SU-DHL-6 (cell line): ENCODE measurements at regions not wholly inside any gene's neighbourhood (a gene's known extent, or its start where the extent isn't known, plus 50 kb on each side); places are given as distances from the start of the nearest gene placed in this dataset.

Experiments used
- H2AFZ ChIP-seq: fragments of 200-600 bp; sonication (generic); 2 replicates; pipeline ENCODE4 v1.6.1; 2014; ENCODE audit warnings: low read depth, mild to moderate bottlenecking, moderate library complexity, mixed read lengths, antibody characterized with exemption, low read length; ENCODE audit not compliant: severe bottlenecking
- H3F3A ChIP-seq: fragments of 200-600 bp; shearing (Covaris generic); 2 replicates; pipeline ENCODE4 v1.6.0; 2016; ENCODE audit warnings: antibody characterized with exemption, mild to moderate bottlenecking; ENCODE audit not compliant: insufficient read depth
- H3K27ac ChIP-seq: fragments of 200-600 bp; sonication (generic); 2 replicates; pipeline ENCODE4 v1.5.1; 2016; ENCODE audit warnings: low read depth, mild to moderate bottlenecking, low read length, moderate library complexity, mixed read lengths
- H3K27me3 ChIP-seq: fragments of 200-600 bp; sonication (generic), shearing (Covaris generic); 2 replicates; pipeline ENCODE4 v1.6.0; 2014; ENCODE audit warnings: mild to moderate bottlenecking, low read length
- H3K36me3 ChIP-seq: fragments of 200-600 bp; sonication (generic); 2 replicates; pipeline ENCODE4 v1.6.1; 2014; ENCODE audit warnings: mild to moderate bottlenecking, low read length, mixed read lengths
- H3K4me2 ChIP-seq: fragments of 300-600, 200-600 bp; shearing (Covaris generic), sonication (generic); 2 replicates; pipeline ENCODE4 v1.6.0; 2014; ENCODE audit warnings: low read length, low read depth, mild to moderate bottlenecking; ENCODE audit not compliant: poor library complexity, severe bottlenecking
- H3K4me3 ChIP-seq: fragments of 200-600 bp; sonication (generic); 2 replicates; pipeline ENCODE4 v1.5.1; 2014; ENCODE audit warnings: antibody characterized with exemption, low read length, mild to moderate bottlenecking, mixed read lengths; ENCODE audit not compliant: insufficient read depth, poor library complexity, severe bottlenecking
- H3K79me2 ChIP-seq: fragments of 200-600 bp; sonication (generic); 2 replicates; pipeline ENCODE4 v1.6.1; 2014; ENCODE audit warnings: mild to moderate bottlenecking, low read length, moderate library complexity; ENCODE audit not compliant: insufficient read depth
- H3K9ac ChIP-seq: fragments of 200-600 bp; sonication (generic); 2 replicates; pipeline ENCODE4 v1.7.0; 2014; ENCODE audit warnings: mild to moderate bottlenecking, low read length
- H3K9me2 ChIP-seq: fragments of 200-600 bp; sonication (generic); replicated peaks from 2 replicates; pipeline ENCODE4 v1.6.1; 2014; ENCODE audit warnings: low read length; ENCODE audit not compliant: insufficient read depth
- H3K9me3 ChIP-seq: fragments of 200-600 bp; sonication (generic); 2 replicates; pipeline ENCODE4 v1.6.1; 2014; ENCODE audit warnings: low read length, mixed read lengths; ENCODE audit not compliant: insufficient read depth
- H4K20me1 ChIP-seq: fragments of 200-600 bp; sonication (generic); 2 replicates; pipeline ENCODE4 v1.6.1; 2014; ENCODE audit warnings: low read depth, mild to moderate bottlenecking, antibody characterized with exemption, low read length, moderate library complexity, mixed read lengths
- CTCF ChIP-seq: fragments of 200-600 bp; sonication (generic); IDR thresholded peaks from one replicate; pipeline ENCODE4 v1.5.1; 2017; ENCODE audit warnings: antibody characterized with exemption, mild to moderate bottlenecking, low read length, moderate library complexity; ENCODE audit not compliant: insufficient read depth, poor library complexity, severe bottlenecking
- EZH2phosphoT487 ChIP-seq: fragments of 200-600 bp; sonication (generic), shearing (Covaris generic); conservative IDR thresholded peaks from 2 replicates; pipeline ENCODE4 v1.6.1; 2018; ENCODE audit warnings: mild to moderate bottlenecking, antibody characterized with exemption, low read length, moderate library complexity, mixed read lengths

GRCh38 chr5:133839090-133839489 lies 129.3 kb downstream of the C5orf15 start:
- TF ChIP-seq CTCF (no peak), EZH2phosphoT487 (no peak)

GRCh38 chr5:133838286-133838685 lies 130.1 kb downstream of the C5orf15 start:
- Histone ChIP-seq H3K27me3 (no peaks in the 10 kb centered on the region), H4K20me1 (no peaks in the 10 kb centered on the region), H3K4me2 (no peak overlapping the region), H3K36me3 (no peaks in the 10 kb centered on the region), H3K27ac (no peak overlapping the region), H3K79me2 (no peaks in the 10 kb centered on the region), H3K9ac (no peak overlapping the region), H2AFZ (no peak overlapping the region), H3K4me3 (no peak overlapping the region), H3K9me2 (no peaks in the 10 kb centered on the region), H3K9me3 (no peaks in the 10 kb centered on the region), H3F3A (no peaks in the 10 kb centered on the region)
- no peak for TF ChIP-seq EZH2phosphoT487
- TF ChIP-seq CTCF, result no peak

More at GRCh38 chr5:133839090-133839489, 129.3 kb downstream of the C5orf15 start:
- Histone ChIP-seq H3K79me2 (no peaks in the 10 kb centered on the region), H3K4me2 (no peak overlapping the region), H3K27me3 (no peaks in the 10 kb centered on the region), H4K20me1 (no peaks in the 10 kb centered on the region), H3K36me3 (no peaks in the 10 kb centered on the region), H2AFZ (no peak overlapping the region), H3K9me2 (no peaks in the 10 kb centered on the region), H3F3A (no peaks in the 10 kb centered on the region), H3K9me3 (no peaks in the 10 kb centered on the region), H3K9ac (no peak overlapping the region), H3K4me3 (no peak overlapping the region), H3K27ac (no peak overlapping the region)

DNA sequence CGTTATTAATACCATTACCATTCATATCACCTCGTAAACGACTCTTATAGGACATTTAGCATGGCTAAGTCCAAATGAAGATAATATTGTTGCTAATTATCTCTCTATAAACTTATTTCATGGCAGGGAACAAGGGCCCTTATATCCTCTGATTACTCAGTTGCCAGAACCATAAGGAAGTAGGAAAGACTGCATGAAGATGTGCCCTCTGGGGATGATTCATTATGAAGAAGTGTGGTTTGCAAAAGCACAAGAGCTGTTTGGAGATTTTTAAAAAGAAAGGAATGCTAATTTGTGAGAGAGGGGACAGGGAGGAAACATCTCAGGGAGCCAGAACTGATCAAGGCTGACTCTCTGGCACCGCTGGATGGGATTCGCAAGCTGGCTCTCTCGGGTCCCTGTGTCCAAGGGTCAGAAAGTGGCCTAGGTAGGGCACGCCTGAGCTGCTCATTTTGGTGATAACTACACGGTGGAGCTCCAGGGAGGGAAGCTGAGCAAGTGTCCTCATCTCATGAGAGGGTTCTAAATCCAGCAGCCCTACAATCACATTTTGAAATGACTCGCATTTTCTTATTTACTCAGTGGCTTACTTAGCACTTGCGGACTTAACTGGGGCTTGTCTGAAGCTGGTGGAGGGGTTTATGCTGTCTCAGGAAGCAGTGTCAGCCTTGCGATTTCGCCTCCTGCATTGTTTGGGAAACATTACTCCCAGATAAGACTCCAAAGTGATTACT lies 136.8 kb downstream of the C5orf15 start:
- H3K79me2 ChIP-seq, result no peaks in the 10 kb centered on the region
- no peaks in the 10 kb centered on the region for H4K20me1 ChIP-seq
- H3K27me3 ChIP-seq, result no peaks in the 10 kb centered on the region
- H3K4me3 ChIP-seq, result no peak overlapping the region
- H3K27ac ChIP-seq, result no peak overlapping the region
- no peak overlapping the region for H2AFZ ChIP-seq
- no peaks in the 10 kb centered on the region for H3K36me3 ChIP-seq
- no peak for TF ChIP-seq CTCF
- no peak for TF ChIP-seq EZH2phosphoT487
- H3K9me3 ChIP-seq, result no peaks in the 10 kb centered on the region
- no peaks in the 10 kb centered on the region for H3F3A ChIP-seq
- no peak overlapping the region for H3K4me2 ChIP-seq
- no peak overlapping the region for H3K9ac ChIP-seq
- no peaks in the 10 kb centered on the region for H3K9me2 ChIP-seq
